Fibroblast of the aortic adventitia (primary cell): ENCODE measurements at regions not wholly inside any gene's neighbourhood (a gene's known extent, or its start where the extent isn't known, plus 50 kb on each side); places are given as distances from the start of the nearest gene placed in this dataset.

ENCODE experiments used
- DNase-seq: peaks from one replicate; pipeline ENCODE4 v3.0.0-alpha.2; 2010; ENCODE audit warnings: low read depth
- H3K4me3 ChIP-seq: 2 replicates; pipeline ENCODE4 v1.5.1; 2011; ENCODE audit warnings: low read depth, mild to moderate bottlenecking, control low read depth, low read length, moderate library complexity
- TF ChIP-seq, protein P1 (sequence below): IDR thresholded peaks from 2 replicates; pipeline ENCODE4 v1.5.1; 2011; ENCODE audit warnings: mild to moderate bottlenecking, low read length, control low read depth, inconsistent platforms; ENCODE audit not compliant: insufficient read depth

DNA sequence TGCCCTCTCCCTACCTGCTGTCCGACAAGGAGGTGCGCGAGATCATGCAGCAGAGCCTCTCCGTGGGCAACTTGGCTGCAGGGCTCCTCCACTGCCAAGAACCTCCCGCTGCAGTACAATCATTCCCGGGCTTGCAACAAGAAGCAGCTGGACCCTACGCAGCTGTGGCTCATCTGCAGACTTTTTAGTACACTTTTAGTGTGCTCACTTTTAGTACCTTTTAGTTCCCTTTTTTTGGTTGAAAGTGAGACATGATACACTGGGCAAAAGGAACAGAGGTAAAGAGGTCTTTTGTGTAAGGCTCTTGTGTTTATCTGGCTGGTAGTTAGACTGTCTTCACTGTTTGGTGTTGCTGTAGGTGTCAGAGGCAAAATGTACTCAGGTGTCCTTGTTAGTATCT is 58.1 kb upstream of the SPTLC1 start:
- DNase-seq = no peak
- TF ChIP-seq, protein P1, sequence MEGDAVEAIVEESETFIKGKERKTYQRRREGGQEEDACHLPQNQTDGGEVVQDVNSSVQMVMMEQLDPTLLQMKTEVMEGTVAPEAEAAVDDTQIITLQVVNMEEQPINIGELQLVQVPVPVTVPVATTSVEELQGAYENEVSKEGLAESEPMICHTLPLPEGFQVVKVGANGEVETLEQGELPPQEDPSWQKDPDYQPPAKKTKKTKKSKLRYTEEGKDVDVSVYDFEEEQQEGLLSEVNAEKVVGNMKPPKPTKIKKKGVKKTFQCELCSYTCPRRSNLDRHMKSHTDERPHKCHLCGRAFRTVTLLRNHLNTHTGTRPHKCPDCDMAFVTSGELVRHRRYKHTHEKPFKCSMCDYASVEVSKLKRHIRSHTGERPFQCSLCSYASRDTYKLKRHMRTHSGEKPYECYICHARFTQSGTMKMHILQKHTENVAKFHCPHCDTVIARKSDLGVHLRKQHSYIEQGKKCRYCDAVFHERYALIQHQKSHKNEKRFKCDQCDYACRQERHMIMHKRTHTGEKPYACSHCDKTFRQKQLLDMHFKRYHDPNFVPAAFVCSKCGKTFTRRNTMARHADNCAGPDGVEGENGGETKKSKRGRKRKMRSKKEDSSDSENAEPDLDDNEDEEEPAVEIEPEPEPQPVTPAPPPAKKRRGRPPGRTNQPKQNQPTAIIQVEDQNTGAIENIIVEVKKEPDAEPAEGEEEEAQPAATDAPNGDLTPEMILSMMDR = no peak
- H3K4me3 ChIP-seq = no peak overlapping the region

- DNase-seq = no peak
- TF ChIP-seq, protein P1 = no peak
- H3K4me3 ChIP-seq = no peak overlapping the region
Measured at GRCh38 chr9:92171822-92172221, 56.6 kb upstream of the SPTLC1 start.

GRCh38 chr9:92171281-92171680 is 56.1 kb upstream of the SPTLC1 start:
- H3K4me3 ChIP-seq = no peak overlapping the region
- no peak for DNase-seq
- TF ChIP-seq, protein P1 = no peak

- TF ChIP-seq, protein P1 = no peak
- H3K4me3 ChIP-seq = no peak overlapping the region
- DNase-seq = no peak
Measured at GRCh38 chr9:92170848-92171247, 55.6 kb upstream of the SPTLC1 start.

DNA sequence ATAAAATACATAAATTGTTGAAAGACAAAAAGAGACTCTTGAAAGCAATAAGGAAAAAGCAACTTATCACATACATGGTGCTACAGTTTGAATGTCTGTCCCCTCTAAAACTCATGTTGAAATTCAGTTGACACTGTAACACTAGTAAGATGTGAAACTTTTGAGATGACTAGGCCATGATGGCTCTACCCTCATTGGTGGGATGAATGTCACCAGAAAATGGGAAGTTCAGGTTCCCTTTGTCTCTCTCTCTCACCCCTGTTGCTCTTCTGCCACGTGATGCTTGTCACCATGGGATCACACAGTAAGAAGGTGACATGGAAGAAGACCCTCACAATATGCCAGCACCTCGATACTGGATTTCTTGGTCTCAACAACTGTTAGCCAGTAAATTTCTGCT is 50.3 kb upstream of the SPTLC1 start:
- DNase-seq = no peak
- no peak overlapping the region for H3K4me3 ChIP-seq
- TF ChIP-seq, protein P1 = no peak
